HG02678 (cell line): ENCODE measurements at regions not wholly inside any gene's neighbourhood (a gene's known extent, or its start where the extent isn't known, plus 50 kb on each side); places are given as distances from the start of the nearest gene placed in this dataset.

Experiments used
- ATAC-seq: cut with Tn5 transposase; IDR thresholded peaks from one replicate; pipeline ENCODE4 v1.9.1; 2021; ENCODE audit warnings: mild to moderate bottlenecking, moderate library complexity; ENCODE audit not compliant: unreplicated experiment

GRCh38 chr13:73284081-73284874 is 225.5 kb downstream of the KLF5 start:
- ATAC-seq, result no peak

GRCh38 chr13:73283636-73284035 is 224.8 kb downstream of the KLF5 start:
- ATAC-seq, result no peak

GRCh38 chr13:73281746-73282145 is 222.9 kb downstream of the KLF5 start:
- ATAC-seq, result no peak

GRCh38 chr13:73278186-73278585 is 219.4 kb downstream of the KLF5 start:
- peak; percentile 67 for ATAC-seq

- ATAC-seq, result peak; percentile 54
Observed at GRCh38 chr13:73275163-73275562, 216.4 kb downstream of the KLF5 start.

- ATAC-seq, result no peak
Observed at GRCh38 chr13:73274147-73274546, 215.3 kb downstream of the KLF5 start.

- no peak for ATAC-seq
Observed at GRCh38 chr13:73273745-73274144, 214.9 kb downstream of the KLF5 start.

- no peak for ATAC-seq
Observed at GRCh38 chr13:73273276-73273675, 214.5 kb downstream of the KLF5 start.

GRCh38 chr13:73272831-73273230 is 214.0 kb downstream of the KLF5 start:
- no peak for ATAC-seq

- ATAC-seq, result no peak
Observed at GRCh38 chr13:73268306-73268705, 209.5 kb downstream of the KLF5 start.

GRCh38 chr13:73266640-73267180 is 207.9 kb downstream of the KLF5 start:
- ATAC-seq, result no peak

GRCh38 chr13:73262862-73263627 is 204.2 kb downstream of the KLF5 start:
- ATAC-seq, result no peak

- ATAC-seq, result no peak
Observed at GRCh38 chr13:73261739-73262216, 203.0 kb downstream of the KLF5 start.

- no peak for ATAC-seq
Observed at GRCh38 chr13:73259061-73260017, 200.5 kb downstream of the KLF5 start.

GRCh38 chr13:73258406-73258805 is 199.6 kb downstream of the KLF5 start:
- no peak for ATAC-seq

- ATAC-seq, result no peak
Observed at GRCh38 chr13:73254827-73255226, 196.0 kb downstream of the KLF5 start.

- ATAC-seq, result no peak
Observed at GRCh38 chr13:73251626-73252265, 192.9 kb downstream of the KLF5 start.

- no peak for ATAC-seq
Observed at GRCh38 chr13:73250061-73250460, 191.3 kb downstream of the KLF5 start.

GRCh38 chr13:73248711-73249580 is 190.1 kb downstream of the KLF5 start:
- no peak for ATAC-seq
